ENCODE measurements at regions not wholly inside any gene's neighbourhood (a gene's known extent, or its start where the extent isn't known, plus 50 kb on each side); places are given as distances from the start of the nearest gene placed in this dataset.

- TF ChIP-seq, protein P1, sequence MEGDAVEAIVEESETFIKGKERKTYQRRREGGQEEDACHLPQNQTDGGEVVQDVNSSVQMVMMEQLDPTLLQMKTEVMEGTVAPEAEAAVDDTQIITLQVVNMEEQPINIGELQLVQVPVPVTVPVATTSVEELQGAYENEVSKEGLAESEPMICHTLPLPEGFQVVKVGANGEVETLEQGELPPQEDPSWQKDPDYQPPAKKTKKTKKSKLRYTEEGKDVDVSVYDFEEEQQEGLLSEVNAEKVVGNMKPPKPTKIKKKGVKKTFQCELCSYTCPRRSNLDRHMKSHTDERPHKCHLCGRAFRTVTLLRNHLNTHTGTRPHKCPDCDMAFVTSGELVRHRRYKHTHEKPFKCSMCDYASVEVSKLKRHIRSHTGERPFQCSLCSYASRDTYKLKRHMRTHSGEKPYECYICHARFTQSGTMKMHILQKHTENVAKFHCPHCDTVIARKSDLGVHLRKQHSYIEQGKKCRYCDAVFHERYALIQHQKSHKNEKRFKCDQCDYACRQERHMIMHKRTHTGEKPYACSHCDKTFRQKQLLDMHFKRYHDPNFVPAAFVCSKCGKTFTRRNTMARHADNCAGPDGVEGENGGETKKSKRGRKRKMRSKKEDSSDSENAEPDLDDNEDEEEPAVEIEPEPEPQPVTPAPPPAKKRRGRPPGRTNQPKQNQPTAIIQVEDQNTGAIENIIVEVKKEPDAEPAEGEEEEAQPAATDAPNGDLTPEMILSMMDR (IDR thresholded peaks at IDR 0.05; ENCODE audit: low read depth, low read length, poor library complexity, severe bottlenecking), result no peak
- TF ChIP-seq EZH2phosphoT487 (IDR thresholded peaks at IDR 0.05; ENCODE audit: borderline replicate concordance, low read length), result no peak
Observed at GRCh38 chr12:61991661-61992060, 268.5 kb upstream of the USP15 start.

Data from DOHH2 (cell line).